HG03354 (cell line): ENCODE measurements at regions not wholly inside any gene's neighbourhood (a gene's known extent, or its start where the extent isn't known, plus 50 kb on each side); places are given as distances from the start of the nearest gene placed in this dataset.

Experiments
- ATAC-seq: cut with Tn5 transposase; IDR thresholded peaks from one replicate; pipeline ENCODE4 v1.9.1; 2021; ENCODE audit warnings: mild to moderate bottlenecking; ENCODE audit not compliant: unreplicated experiment, poor library complexity, severe bottlenecking

GRCh38 chr6:40037271-40037670 lies 103.0 kb upstream of the MOCS1 start:
- no peak for ATAC-seq

- no peak for ATAC-seq
Observed at GRCh38 chr6:40036186-40036585, 101.9 kb upstream of the MOCS1 start.

DNA sequence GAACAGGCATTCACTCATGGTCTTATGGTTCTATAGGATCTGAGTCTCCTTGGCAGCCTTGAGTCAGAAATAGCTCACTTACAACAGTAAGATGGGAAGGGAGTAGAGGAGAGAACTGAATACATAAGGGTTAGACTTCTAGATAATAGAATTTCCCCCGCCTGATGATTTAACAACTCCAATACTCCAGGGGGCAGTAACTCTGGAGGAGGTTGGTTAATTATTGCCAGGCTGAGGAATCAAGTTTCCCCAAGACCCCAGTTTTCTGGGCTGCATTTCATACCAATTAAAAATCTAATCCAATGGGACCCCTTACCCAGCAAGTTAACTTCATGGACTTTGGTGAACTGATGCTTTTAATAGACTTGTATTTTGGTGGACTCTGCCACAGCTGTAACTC lies 94.2 kb upstream of the MOCS1 start:
- ATAC-seq = no peak

- ATAC-seq = no peak
Observed at GRCh38 chr6:40022867-40023266, 88.6 kb upstream of the MOCS1 start.

- ATAC-seq = no peak
Observed at GRCh38 chr6:40020166-40020565, 85.9 kb upstream of the MOCS1 start.

- ATAC-seq = no peak
Observed at GRCh38 chr6:40015530-40015929, 81.3 kb upstream of the MOCS1 start.

GRCh38 chr6:40011844-40012243 lies 77.6 kb upstream of the MOCS1 start:
- ATAC-seq = no peak

- no peak for ATAC-seq
Observed at GRCh38 chr6:40000964-40001515, 66.8 kb upstream of the MOCS1 start.

GRCh38 chr6:39999006-39999867 lies 65.0 kb upstream of the MOCS1 start:
- ATAC-seq = no peak

DNA sequence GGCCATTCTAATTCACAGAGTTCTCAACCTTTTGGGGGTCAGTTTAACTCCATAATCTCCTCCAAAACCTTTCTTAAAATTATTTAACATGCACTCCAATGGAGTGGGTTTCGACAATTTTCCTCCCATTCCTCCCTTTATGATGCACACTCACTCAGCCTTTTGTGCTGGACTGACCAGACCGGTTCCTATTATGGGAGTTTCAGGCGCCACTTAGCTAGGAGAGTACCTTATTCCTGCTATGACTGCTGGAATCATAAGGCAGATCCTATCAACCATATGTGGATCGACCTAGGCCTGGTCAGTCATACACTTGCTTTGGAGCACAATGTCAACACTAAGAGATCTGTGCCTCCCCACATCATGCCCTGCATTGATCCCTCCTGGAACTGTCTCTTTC lies 63.9 kb upstream of the MOCS1 start:
- no peak for ATAC-seq

DNA sequence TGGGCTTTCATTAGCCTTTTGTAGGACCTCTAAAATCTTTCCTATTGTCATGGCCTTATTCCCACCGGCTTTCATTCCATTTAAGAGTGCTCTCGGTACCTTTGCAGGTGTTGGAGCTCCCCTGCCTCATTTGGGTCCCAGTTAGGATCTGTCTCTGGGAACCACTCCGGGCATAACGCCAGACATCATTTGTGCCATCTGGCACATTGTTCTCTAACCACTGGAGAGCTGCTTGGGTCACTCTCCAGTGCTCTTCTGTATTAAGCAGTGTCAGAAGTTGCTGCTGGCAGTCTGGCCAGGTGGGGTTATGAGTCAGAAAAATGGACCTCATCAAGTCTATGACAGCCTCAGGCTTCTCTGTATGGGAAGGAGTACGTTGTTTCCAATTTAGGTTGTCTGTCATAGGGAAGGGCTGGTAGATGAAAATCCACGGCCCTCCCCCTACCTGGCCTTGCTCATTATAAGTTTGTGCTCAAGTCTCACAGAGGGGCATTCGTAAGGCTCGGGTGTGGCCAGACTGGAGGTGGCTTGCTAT lies 62.9 kb upstream of the MOCS1 start:
- ATAC-seq = no peak

GRCh38 chr6:39995633-39996032 lies 61.4 kb upstream of the MOCS1 start:
- no peak for ATAC-seq

DNA sequence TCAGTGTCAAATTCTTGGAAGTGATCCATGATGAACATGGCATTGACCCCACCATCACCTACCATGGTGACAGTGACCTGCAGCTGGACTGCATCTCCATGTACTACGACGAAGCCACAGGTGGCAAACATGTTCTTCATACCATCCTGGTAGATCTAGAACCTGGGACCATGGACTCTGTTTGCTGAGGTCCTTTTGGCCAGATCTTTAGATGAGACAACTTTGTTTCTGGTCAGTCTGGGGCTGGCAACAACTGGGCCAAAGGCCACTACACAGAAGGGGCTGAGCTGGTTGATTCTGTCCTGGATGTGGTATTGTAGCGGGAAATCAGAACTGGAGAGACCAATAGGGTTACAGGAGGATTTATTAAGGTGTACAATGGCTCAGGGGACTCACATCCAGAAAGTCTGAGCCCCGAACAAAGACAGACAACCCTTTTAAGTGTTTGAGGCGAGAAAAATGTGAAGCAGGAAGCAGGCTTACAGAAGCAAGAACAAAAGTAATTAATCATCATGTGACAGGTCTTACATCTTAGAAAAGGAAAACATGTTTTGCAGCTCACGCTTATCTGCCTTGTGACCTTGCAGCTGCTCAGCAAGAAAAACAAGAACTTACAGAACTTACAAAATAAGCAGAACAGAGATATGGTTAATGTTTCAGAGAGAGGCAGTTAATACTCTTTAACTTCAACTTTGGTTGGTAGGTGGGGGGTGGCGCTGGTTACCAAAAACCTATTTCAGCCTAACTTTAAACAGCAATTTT lies 58.8 kb upstream of the MOCS1 start:
- ATAC-seq = no peak
